IMR-90 (cell line): ENCODE measurements at regions not wholly inside any gene's neighbourhood (a gene's known extent, or its start where the extent isn't known, plus 50 kb on each side); places are given as distances from the start of the nearest gene placed in this dataset.

Experiments used
- ATAC-seq: fragments of 200-7000 bp; cut with Tn5 transposase; 2 replicates; pipeline ENCODE4 v1.9.1; 2020; ENCODE audit warnings: low read depth, mild to moderate bottlenecking, moderate library complexity
- BruUV-seq: library from RNA; stranded (reverse); fragments of 400-500 nt; replicated peaks from 2 replicates; lab custom pipeline; 2021; lab: Mats Ljungman, UMichigan
- CTCF ChIA-PET: fragments of 300-600 bp; formaldehyde crosslinking; extraction: SDS; loops from one replicate; lab custom pipeline; 2021; ENCODE audit warnings: antibody characterized with exemption; lab: Yijun Ruan, JAX
- POLR2A ChIA-PET: fragments of 300-600 bp; sonication (Branson Sonifier 250); formaldehyde crosslinking; loops from one replicate; lab custom pipeline; 2022; ENCODE audit warnings: antibody characterized with exemption; ENCODE audit not compliant: unreplicated experiment; lab: Charles Lee
- DNase-seq: peaks from one replicate; pipeline ENCODE4 v3.0.0; 2013
- H2AFZ ChIP-seq: replicated peaks from 2 replicates; pipeline ENCODE3; 2013; ENCODE audit warnings: low read length, mild to moderate bottlenecking; ENCODE audit not compliant: poor library complexity
- H2AK5ac ChIP-seq: 2 replicates; pipeline ENCODE4 v1.6.1; 2013; ENCODE audit warnings: low read depth, low read length, inconsistent platforms
- H2AK9ac ChIP-seq: replicated peaks from 2 replicates; pipeline ENCODE3; 2013; ENCODE audit warnings: mild to moderate bottlenecking, low read depth, low read length, moderate library complexity; ENCODE audit not compliant: poor library complexity
- H2BK120ac ChIP-seq: 2 replicates; pipeline ENCODE4 v1.6.1; 2013; ENCODE audit warnings: low read depth, low read length, inconsistent platforms
- H2BK15ac ChIP-seq: 3 replicates; pipeline ENCODE4 v1.6.1; 2013; ENCODE audit warnings: low read depth, low read length, inconsistent platforms
- H2BK20ac ChIP-seq: 2 replicates; pipeline ENCODE4 v1.6.1; 2013; ENCODE audit warnings: low read depth, mild to moderate bottlenecking, inconsistent platforms, low read length, moderate library complexity
- H2BK5ac ChIP-seq: 2 replicates; pipeline ENCODE4 v1.6.1; 2013; ENCODE audit warnings: mild to moderate bottlenecking, low read depth, low read length, inconsistent platforms; ENCODE audit not compliant: poor library complexity, severe bottlenecking
- H3K14ac ChIP-seq: replicated peaks from 2 replicates; pipeline ENCODE4 v1.6.1; 2013; ENCODE audit warnings: low read depth, low read length, inconsistent platforms
- H3K18ac ChIP-seq: 2 replicates; pipeline ENCODE4 v1.6.1; 2013; ENCODE audit warnings: low read depth, low read length, control low read depth
- H3K23ac ChIP-seq: 2 replicates; pipeline ENCODE4 v1.6.1; 2013; ENCODE audit warnings: low read depth, low read length, inconsistent platforms
- H3K27ac ChIP-seq: 2 replicates; pipeline ENCODE4 v1.5.1; 2013; ENCODE audit warnings: mild to moderate bottlenecking, control low read depth, low read length; ENCODE audit not compliant: insufficient read depth
- H3K27me3 ChIP-seq: 2 replicates; pipeline ENCODE4 v1.6.1; 2013; ENCODE audit warnings: low read length; ENCODE audit not compliant: control insufficient read depth, insufficient read depth
- H3K36me3 ChIP-seq: 2 replicates; pipeline ENCODE4 v1.6.1; 2013; ENCODE audit warnings: low read length, mixed read lengths; ENCODE audit not compliant: control insufficient read depth, insufficient read depth
- H3K4ac ChIP-seq: 2 replicates; pipeline ENCODE4 v1.6.1; 2013; ENCODE audit warnings: low read depth, low read length, inconsistent platforms
- H3K4me1 ChIP-seq: 2 replicates; pipeline ENCODE4 v1.6.1; 2013; ENCODE audit warnings: low read length, mixed read lengths; ENCODE audit not compliant: control insufficient read depth, insufficient read depth
- H3K4me2 ChIP-seq: 2 replicates; pipeline ENCODE4 v1.6.1; 2013; ENCODE audit warnings: low read depth, mild to moderate bottlenecking, control low read depth, low read length, moderate library complexity
- H3K4me3 ChIP-seq: 2 replicates; pipeline ENCODE4 v1.5.1; 2013; ENCODE audit warnings: low read depth, mild to moderate bottlenecking, control low read depth, low read length, moderate library complexity; ENCODE audit not compliant: insufficient read depth
- H3K56ac ChIP-seq: 2 replicates; pipeline ENCODE4 v1.6.1; 2013; ENCODE audit warnings: low read length, inconsistent platforms; ENCODE audit not compliant: insufficient read depth; ENCODE audit errors: extremely low read depth
- H3K79me1 ChIP-seq, 2 experiments: 2 replicates each; pipeline ENCODE4 v1.6.1; 2013; ENCODE audit warnings: low read length in 2 of 2, inconsistent platforms in 1 of 2, low read depth in 1 of 2
- H3K9ac ChIP-seq: 2 replicates; pipeline ENCODE4 v1.6.1; 2013; ENCODE audit warnings: low read depth, low read length, control low read depth
- H3K9me1 ChIP-seq: 2 replicates; pipeline ENCODE4 v1.6.1; 2013; ENCODE audit warnings: low read length, inconsistent platforms; ENCODE audit not compliant: insufficient read depth
- H3K9me3 ChIP-seq: 2 replicates; pipeline ENCODE4 v1.6.1; 2013; ENCODE audit warnings: low read length; ENCODE audit not compliant: control insufficient read depth, insufficient read depth
- H4K20me1 ChIP-seq: 2 replicates; pipeline ENCODE4 v1.6.1; 2013; ENCODE audit warnings: low read length, inconsistent platforms; ENCODE audit not compliant: insufficient read depth
- H4K5ac ChIP-seq: 2 replicates; pipeline ENCODE4 v1.6.1; 2013; ENCODE audit warnings: mild to moderate bottlenecking, low read depth, low read length, control low read depth
- H4K8ac ChIP-seq, 2 experiments: 2 replicates each; pipeline ENCODE4 v1.6.1; 2013; ENCODE audit warnings: low read depth in 2 of 2, low read length in 2 of 2, control low read depth in 1 of 2, inconsistent platforms in 1 of 2
- H4K91ac ChIP-seq: 2 replicates; pipeline ENCODE4 v1.6.1; 2013; ENCODE audit warnings: low read depth, low read length, inconsistent platforms; ENCODE audit not compliant: insufficient read depth
- CTCF ChIP-seq: conservative IDR thresholded peaks from 2 replicates; pipeline ENCODE4 v1.5.1; 2012; ENCODE audit warnings: mild to moderate bottlenecking, low read depth, low read length, improper control_type of control experiment
- MAFK ChIP-seq: IDR thresholded peaks from 2 replicates; pipeline ENCODE4 v1.6.1; 2012; ENCODE audit warnings: low read depth, low read length, improper control_type of control experiment
- MAZ ChIP-seq: IDR thresholded peaks from 2 replicates; pipeline ENCODE4 v1.6.1; 2012; ENCODE audit warnings: low read depth, mild to moderate bottlenecking, low read length, improper control_type of control experiment, moderate library complexity, borderline replicate concordance
- RAD21 ChIP-seq: IDR thresholded peaks from 2 replicates; pipeline ENCODE4 v1.6.1; 2012; ENCODE audit warnings: low read length, improper control_type of control experiment
- SMC3 ChIP-seq: fragments of 150-350 bp; IDR thresholded peaks from 2 replicates; pipeline ENCODE4 v1.6.1; 2016; ENCODE audit warnings: low read depth, mild to moderate bottlenecking, antibody characterized with exemption, low read length, moderate library complexity
- WGBS, 2 experiments: methylation state at CpG; one replicate each; pipeline versions ENCODE4 v1.1.5 to v1.1.7; 2013; ENCODE audit warnings: missing lambda C conversion rate in 2 of 2; ENCODE audit not compliant: insufficient read length in 1 of 2; ENCODE audit errors: extremely low coverage in 2 of 2; 5-methylcytosine and 5-hydroxymethylcytosine counted together
- dilution Hi-C: fragments of 300-500 bp; cut with HindIII; formaldehyde crosslinking; loops from one replicate; pipeline ENCODE4 v1.14.3; 2018; ENCODE audit warnings: low sequenced_read_pairs; ENCODE audit not compliant: unreplicated experiment
- in situ Hi-C: fragments of 300-500 bp; cut with MboI; formaldehyde crosslinking; loops from 3 replicates; pipeline ENCODE4 v1.14.3; 2019; ENCODE audit warnings: low sequenced_read_pairs, inconsistent platforms, mixed read lengths
- intact Hi-C: fragments of 100-400 bp; cut with micrococcal nuclease; formaldehyde crosslinking; loops from 2 replicates; pipeline ENCODE4 v1.10.0; 2022

- Histone ChIP-seq H3K9ac (no peak overlapping the region), H4K20me1 (no peaks in the 10 kb centered on the region), H3K79me1 (no peaks in the 10 kb centered on the region), H4K5ac (no peak overlapping the region), H4K8ac (no peak overlapping the region), H3K4me3 (no peak overlapping the region), H3K18ac (no peak overlapping the region), H2BK20ac (no peak overlapping the region), H3K4ac (no peak overlapping the region), H4K91ac (no peak overlapping the region), H2AK5ac (no peak overlapping the region), H2BK5ac (no peak overlapping the region), H3K27ac (no peak overlapping the region), H3K23ac (no peak overlapping the region), H3K9me1 (no peaks in the 10 kb centered on the region), H2AFZ (no peak overlapping the region), H2BK15ac (no peak overlapping the region), H3K56ac (no peak overlapping the region), H3K14ac (no peak overlapping the region), H3K27me3 (no peaks in the 10 kb centered on the region; the same call in 1 of the 2 replicates), H3K36me3 (no peaks in the 10 kb centered on the region), H2BK120ac (no peak overlapping the region), H3K4me2 (no peak overlapping the region), H2AK9ac (no peak overlapping the region), H3K9me3 (no peaks in the 10 kb centered on the region), H3K4me1 (no peaks in the 10 kb centered on the region)
- WGBS, 2 experiments: no CpG with 5 or more reads among the region's 3 CpGs
- dilution Hi-C loops (no loop called here), intact Hi-C loops (loop anchor here (1.0 to 5.0 kb wide), 4 partner anchors 96 to 719 kb away; no protein-coding TSS in a partner anchor), in situ Hi-C loops (loop anchor here (10.0 kb wide), 3 partner anchors 81 to 731 kb away; no protein-coding TSS in a partner anchor)
- no TSS peak for BruUV-seq
- POLR2A ChIA-PET: no interaction called here
- CTCF ChIA-PET: interaction anchor here (0.6 to 1.7 kb wide), 3 partner anchors 9 to 98 kb away, joined by 3 to 4 read pairs (median 4); partner anchors contain the start of gene TMEFF2
- ATAC-seq: peak; percentile 86
- TF ChIP-seq MAFK (no peak), MAZ (no peak), RAD21 (peak; percentile 86), SMC3 (peak; percentile 81), CTCF (peak; percentile 76)
- DNase-seq: peak; percentile 63
Measured at GRCh38 chr2:192286093-192286701, 91.5 kb upstream of the TMEFF2 start.
